ENCODE measurements at regions not wholly inside any gene's neighbourhood (a gene's known extent, or its start where the extent isn't known, plus 50 kb on each side); places are given as distances from the start of the nearest gene placed in this dataset.

DNA sequence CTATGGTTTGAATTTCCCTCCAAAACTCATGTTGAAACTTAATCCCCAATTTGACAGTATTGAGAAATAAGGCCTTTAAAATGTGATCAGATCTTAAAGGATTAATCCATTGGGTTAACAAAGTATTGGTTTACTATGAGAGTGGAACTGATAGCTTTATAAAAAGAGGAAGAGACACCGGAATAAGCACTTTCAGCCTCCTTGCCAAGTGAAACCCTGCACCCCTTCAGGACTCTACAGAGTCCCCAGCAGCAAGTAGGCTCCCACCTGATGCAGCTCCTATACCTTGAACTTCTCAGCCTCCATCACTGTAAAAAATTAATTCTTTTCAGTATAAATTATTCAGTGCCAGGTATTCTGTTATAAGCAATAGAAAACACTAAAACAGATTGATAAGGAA lies 348.3 kb downstream of the CGGBP1 start:
- TF ChIP-seq, protein P1, sequence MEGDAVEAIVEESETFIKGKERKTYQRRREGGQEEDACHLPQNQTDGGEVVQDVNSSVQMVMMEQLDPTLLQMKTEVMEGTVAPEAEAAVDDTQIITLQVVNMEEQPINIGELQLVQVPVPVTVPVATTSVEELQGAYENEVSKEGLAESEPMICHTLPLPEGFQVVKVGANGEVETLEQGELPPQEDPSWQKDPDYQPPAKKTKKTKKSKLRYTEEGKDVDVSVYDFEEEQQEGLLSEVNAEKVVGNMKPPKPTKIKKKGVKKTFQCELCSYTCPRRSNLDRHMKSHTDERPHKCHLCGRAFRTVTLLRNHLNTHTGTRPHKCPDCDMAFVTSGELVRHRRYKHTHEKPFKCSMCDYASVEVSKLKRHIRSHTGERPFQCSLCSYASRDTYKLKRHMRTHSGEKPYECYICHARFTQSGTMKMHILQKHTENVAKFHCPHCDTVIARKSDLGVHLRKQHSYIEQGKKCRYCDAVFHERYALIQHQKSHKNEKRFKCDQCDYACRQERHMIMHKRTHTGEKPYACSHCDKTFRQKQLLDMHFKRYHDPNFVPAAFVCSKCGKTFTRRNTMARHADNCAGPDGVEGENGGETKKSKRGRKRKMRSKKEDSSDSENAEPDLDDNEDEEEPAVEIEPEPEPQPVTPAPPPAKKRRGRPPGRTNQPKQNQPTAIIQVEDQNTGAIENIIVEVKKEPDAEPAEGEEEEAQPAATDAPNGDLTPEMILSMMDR (conservative IDR thresholded peaks at IDR 0.05; ENCODE audit: low read depth, low read length), result no peak
- no peak for TF ChIP-seq EZH2 (IDR thresholded peaks at IDR 0.05; ENCODE audit: borderline replicate concordance, low read depth, low read length, poor library complexity, severe bottlenecking)
